ENCODE measurements at regions not wholly inside any gene's neighbourhood (a gene's known extent, or its start where the extent isn't known, plus 50 kb on each side); places are given as distances from the start of the nearest gene placed in this dataset.

DNA sequence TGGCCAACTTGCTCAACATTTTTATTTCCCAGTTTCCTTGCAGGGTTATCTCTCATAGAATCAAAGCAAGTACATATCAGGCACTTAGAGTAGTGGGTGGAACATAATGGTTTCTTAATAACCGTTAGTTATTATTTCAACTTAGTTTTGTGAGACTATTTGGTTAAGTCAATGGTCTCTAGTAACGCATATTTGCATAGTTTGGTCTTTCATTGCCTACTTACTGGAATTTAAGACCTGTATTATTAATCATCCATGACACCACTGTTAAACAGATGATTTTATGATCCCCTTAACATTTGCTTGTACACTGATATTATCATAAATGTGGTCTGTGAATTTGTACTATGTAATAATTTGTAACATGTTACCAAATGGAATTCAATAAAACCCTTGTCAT is 70.9 kb upstream of the SMIM31 start:
- DNase-seq: no peak

DNA sequence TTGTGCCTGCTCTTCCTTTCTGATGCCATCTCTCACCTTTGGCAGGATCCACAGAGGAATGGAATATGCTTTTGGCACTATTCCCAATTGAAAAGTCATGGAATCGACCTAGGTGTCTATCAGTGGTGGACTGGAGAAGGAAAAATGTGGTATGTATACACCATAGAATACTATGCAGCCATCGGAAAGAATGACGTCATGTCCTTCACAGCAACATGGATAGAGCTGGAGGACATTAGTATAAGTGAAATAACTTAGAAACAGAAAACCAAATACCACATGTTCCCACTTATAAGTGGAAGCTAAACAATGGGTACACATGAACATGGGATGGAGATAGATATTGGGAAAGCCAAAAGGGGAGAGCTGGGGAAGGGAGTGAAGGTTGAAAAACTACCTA is 58.3 kb upstream of the SMIM31 start:
- no peak for DNase-seq

- no peak for DNase-seq
Observed at GRCh38 chr4:164700471-164700870, 53.5 kb upstream of the SMIM31 start.

- DNase-seq: no peak
Observed at GRCh38 chr4:164701665-164702064, 52.3 kb upstream of the SMIM31 start.
